Thymus (tissue), 11 donors: ENCODE measurements at regions not wholly inside any gene's neighbourhood (a gene's known extent, or its start where the extent isn't known, plus 50 kb on each side); places are given as distances from the start of the nearest gene placed in this dataset.

Source experiments
- DNase-seq, 9 donors: peaks; one replicate each; pipeline ENCODE4 v3.0.0-alpha.2; 2013; ENCODE audit warnings: low spot score in 9 of 9, low read depth in 6 of 9, missing footprints in 1 of 9
- H3K27ac ChIP-seq, 2 donors: one replicate each; pipeline ENCODE4 v1.5.1; 2013; ENCODE audit warnings: control low read depth in 1 of 2, low read depth in 1 of 2, low read length in 1 of 2, mild to moderate bottlenecking in 1 of 2, moderate library complexity in 1 of 2
- H3K27me3 ChIP-seq, 2 donors: one replicate each; pipeline ENCODE4 v1.5.1; 2013; ENCODE audit warnings: low read length in 1 of 2; ENCODE audit not compliant: control insufficient read depth in 2 of 2, insufficient read depth in 1 of 2
- H3K36me3 ChIP-seq, 2 donors: one replicate each; pipeline ENCODE4 v1.5.1; 2013; ENCODE audit warnings: low read length in 1 of 2, mild to moderate bottlenecking in 1 of 2, moderate library complexity in 1 of 2; ENCODE audit not compliant: control insufficient read depth in 2 of 2, insufficient read depth in 2 of 2
- H3K4me1 ChIP-seq, 2 donors: one replicate each; pipeline ENCODE4 v1.5.1; 2013; ENCODE audit warnings: low read length in 2 of 2; ENCODE audit not compliant: control insufficient read depth in 2 of 2, insufficient read depth in 2 of 2
- H3K4me3 ChIP-seq, 2 donors: one replicate each; pipeline ENCODE4 v1.5.1; 2013; ENCODE audit warnings: low read length in 2 of 2, control low read depth in 1 of 2, mild to moderate bottlenecking in 1 of 2
- H3K9me3 ChIP-seq, 2 donors: one replicate each; pipeline ENCODE4 v1.5.1; 2013; ENCODE audit warnings: low read length in 1 of 2, mild to moderate bottlenecking in 1 of 2; ENCODE audit not compliant: control insufficient read depth in 2 of 2, insufficient read depth in 1 of 2
- WGBS: extraction: QIAGEN DNeasy Blood & Tissue Kit; methylation state at CpG from one replicate; pipeline ENCODE4 v1.1.7; 2013; 5-methylcytosine and 5-hydroxymethylcytosine counted together
- donor health status: healthy.

GRCh38 chr3:99393961-99394360 is 244.4 kb upstream of the COL8A1 start:
- H3K27me3 ChIP-seq = no peaks in the 10 kb centered on the region
- H3K36me3 ChIP-seq = no peaks in the 10 kb centered on the region
- H3K27ac ChIP-seq = no peak overlapping the region
- 94% methylated on average over 2 of the region's 2 CpGs for WGBS
- DNase-seq = no peak
- H3K4me1 ChIP-seq = no peaks in the 10 kb centered on the region
- no peak overlapping the region for H3K4me3 ChIP-seq
- H3K9me3 ChIP-seq = peaks cover 0 to 8% of the 10 kb centered on the region in 2 donors

- Histone ChIP-seq H3K27ac (no peak overlapping the region), H3K9me3 (no peaks in the 10 kb centered on the region), H3K4me1 (no peaks in the 10 kb centered on the region), H3K36me3 (no peaks in the 10 kb centered on the region), H3K4me3 (no peak overlapping the region), H3K27me3 (no peaks in the 10 kb centered on the region)
- no peak for DNase-seq
Observed at GRCh38 chr3:99388780-99389179, 249.6 kb upstream of the COL8A1 start.

- H3K36me3 ChIP-seq = no peaks in the 10 kb centered on the region
- H3K27ac ChIP-seq = no peak overlapping the region
- H3K27me3 ChIP-seq = no peaks in the 10 kb centered on the region
- H3K9me3 ChIP-seq = no peaks in the 10 kb centered on the region
- H3K4me1 ChIP-seq = no peaks in the 10 kb centered on the region
- H3K4me3 ChIP-seq = no peak overlapping the region
- DNase-seq = no peak
Observed at GRCh38 chr3:99384596-99384995, 253.8 kb upstream of the COL8A1 start.

GRCh38 chr3:99376926-99377325 is 261.5 kb upstream of the COL8A1 start:
- H3K4me1 ChIP-seq = no peaks in the 10 kb centered on the region
- H3K27me3 ChIP-seq = no peaks in the 10 kb centered on the region
- peaks cover 0 to 11% of the 10 kb centered on the region in 2 donors for H3K9me3 ChIP-seq
- H3K27ac ChIP-seq = no peak overlapping the region
- no peak overlapping the region for H3K4me3 ChIP-seq
- DNase-seq = no peak
- no peaks in the 10 kb centered on the region for H3K36me3 ChIP-seq
- WGBS = 89% methylated on average over 3 of the region's 3 CpGs

- DNase-seq = no peak
- 92% methylated on average over 2 of the region's 2 CpGs for WGBS
- Histone ChIP-seq H3K36me3 (no peaks in the 10 kb centered on the region), H3K27me3 (no peaks in the 10 kb centered on the region), H3K4me1 (no peaks in the 10 kb centered on the region), H3K27ac (no peak overlapping the region), H3K4me3 (no peak overlapping the region), H3K9me3 (peaks cover 0 to 11% of the 10 kb centered on the region in 2 donors)
Observed at GRCh38 chr3:99373846-99374210, 264.6 kb upstream of the COL8A1 start.

- no peak overlapping the region for H3K4me3 ChIP-seq
- DNase-seq = no peak
- H3K27ac ChIP-seq = no peak overlapping the region
- 85% methylated on average over 4 of the region's 4 CpGs for WGBS
- H3K4me1 ChIP-seq = no peaks in the 10 kb centered on the region
- peaks cover 0 to 11% of the 10 kb centered on the region in 2 donors for H3K9me3 ChIP-seq
- H3K36me3 ChIP-seq = no peaks in the 10 kb centered on the region
- H3K27me3 ChIP-seq = no peaks in the 10 kb centered on the region
Observed at GRCh38 chr3:99373088-99373845, 265.1 kb upstream of the COL8A1 start.

- Histone ChIP-seq H3K36me3 (no peaks in the 10 kb centered on the region), H3K4me3 (no peak overlapping the region), H3K27ac (no peak overlapping the region), H3K27me3 (no peaks in the 10 kb centered on the region), H3K9me3 (no peaks in the 10 kb centered on the region), H3K4me1 (no peaks in the 10 kb centered on the region)
- DNase-seq = no peak
- WGBS = 81% methylated on average over 5 of the region's 5 CpGs
Observed at GRCh38 chr3:99366663-99367429, 271.5 kb upstream of the COL8A1 start.

- no peak for DNase-seq
- no peaks in the 10 kb centered on the region for H3K4me1 ChIP-seq
- H3K4me3 ChIP-seq = no peak overlapping the region
- WGBS = 27% methylated on average over 1 of the region's 1 CpG
- no peaks in the 10 kb centered on the region for H3K36me3 ChIP-seq
- H3K9me3 ChIP-seq = no peaks in the 10 kb centered on the region
- no peaks in the 10 kb centered on the region for H3K27me3 ChIP-seq
- no peak overlapping the region for H3K27ac ChIP-seq
Observed at GRCh38 chr3:99365979-99366378, 272.4 kb upstream of the COL8A1 start.

- H3K27ac ChIP-seq = no peak overlapping the region
- no peaks in the 10 kb centered on the region for H3K4me1 ChIP-seq
- no peaks in the 10 kb centered on the region for H3K27me3 ChIP-seq
- H3K9me3 ChIP-seq = no peaks in the 10 kb centered on the region
- DNase-seq = no peak
- H3K4me3 ChIP-seq = no peak overlapping the region
- no peaks in the 10 kb centered on the region for H3K36me3 ChIP-seq
Observed at GRCh38 chr3:99365396-99365795, 273.0 kb upstream of the COL8A1 start.
